ENCODE measurements at regions not wholly inside any gene's neighbourhood (a gene's known extent, or its start where the extent isn't known, plus 50 kb on each side); places are given as distances from the start of the nearest gene placed in this dataset.

DNA sequence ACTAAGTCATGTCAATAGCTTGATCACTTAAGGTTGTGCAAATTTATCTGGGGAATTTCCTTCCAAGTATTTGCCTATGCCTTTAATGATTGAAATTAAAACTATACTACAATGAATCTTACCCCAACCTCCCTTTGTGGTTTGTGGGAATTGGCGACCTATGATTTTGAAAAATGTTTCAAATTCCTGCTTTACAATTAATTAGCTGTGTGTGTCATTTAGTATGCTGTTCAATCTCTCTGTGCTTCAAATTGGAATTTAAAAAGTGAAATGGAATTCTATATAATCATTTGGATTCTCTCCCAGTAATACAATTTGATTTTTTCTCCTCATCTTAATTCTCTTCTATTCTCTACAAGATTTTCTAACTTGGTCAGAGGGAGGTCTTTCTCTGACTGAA lies 2319.5 kb downstream of the ARAP2 start:
- Histone ChIP-seq H3K79me2 (ENCODE audit: insufficient read depth, low read length) (no peaks in the 10 kb centered on the region), H3K23ac (ENCODE audit: insufficient read length, low read depth, low read length) (no peak overlapping the region), H3K4me2 (ENCODE audit: insufficient read depth, insufficient read length, low read length) (no peak overlapping the region), H4K5ac (ENCODE audit: insufficient read length, low read depth, low read length) (no peak overlapping the region), H3K27ac (ENCODE audit: insufficient read length, low read depth, low read length) (no peak overlapping the region), H3K9ac (ENCODE audit: extremely low read depth, insufficient read length, low read length) (no peak overlapping the region), H4K91ac (ENCODE audit: insufficient read length, low read depth, low read length) (no peak overlapping the region), H3K4ac (ENCODE audit: low read depth, low read length) (no peak overlapping the region), H3K23me2 (ENCODE audit: insufficient read length, low read depth, low read length, poor library complexity, severe bottlenecking) (no peaks in the 10 kb centered on the region), H3K79me1 (ENCODE audit: insufficient read depth, low read depth, low read length, poor library complexity, severe bottlenecking) (no peaks in the 10 kb centered on the region), H3K14ac (ENCODE audit: insufficient read depth, low read length) (no peak overlapping the region), H2BK20ac (ENCODE audit: low read depth, low read length, poor library complexity, severe bottlenecking) (no peak overlapping the region), H3K27me3 (ENCODE audit: insufficient read depth, low read length) (no peaks in the 10 kb centered on the region), H3K4me1 (ENCODE audit: insufficient read depth, low read length) (no peaks in the 10 kb centered on the region), H3T11ph (ENCODE audit: low read length) (no peak overlapping the region), H3K9me3 (ENCODE audit: control insufficient read depth, low read depth, low read length) (no peaks in the 10 kb centered on the region), H2BK5ac (ENCODE audit: insufficient read length, low read length) (no peak overlapping the region), H3K18ac (ENCODE audit: insufficient read length, low read depth, low read length) (no peak overlapping the region), H2BK120ac (ENCODE audit: low read depth, low read length, poor library complexity, severe bottlenecking) (no peak overlapping the region), H2AK5ac (ENCODE audit: insufficient read length, low read length) (no peak overlapping the region), H3K56ac (ENCODE audit: insufficient read length, low read depth, low read length) (no peak overlapping the region), H4K8ac (replicated peaks; ENCODE audit: insufficient read length, low read depth, low read length) (no peak overlapping the region), H2AFZ (ENCODE audit: low read length) (no peak overlapping the region), H2BK12ac (ENCODE audit: insufficient read length, low read depth, low read length) (no peak overlapping the region), H2BK15ac (ENCODE audit: low read depth, low read length) (no peak overlapping the region), H4K20me1 (ENCODE audit: control insufficient read depth, insufficient read depth, insufficient read length) (no peaks in the 10 kb centered on the region)
- Mint-ChIP-seq H3K27me3 (ENCODE audit: low read depth) (no peaks in the 10 kb centered on the region), H3K27ac (no peak overlapping the region), H3K4me1 (no peaks in the 10 kb centered on the region), H3K9me3 (peaks cover 13% of the 10 kb centered on the region in 2 experiments; a peak in 4 of 5 replicates), H3K4me3 (no peak overlapping the region), H3K36me3 (ENCODE audit: insufficient read depth in 1 of 3, low read depth in 3 of 3) (peaks cover 0 to 11% (median 3%) of the 10 kb centered on the region in 3 experiments; a peak in 3 of 7 replicates)
- no CpG with 5 or more reads among the region's 1 CpG for WGBS (ENCODE audit: extremely low coverage, insufficient read length, low lambda C conversion rate)
- TF ChIP-seq, protein P1, sequence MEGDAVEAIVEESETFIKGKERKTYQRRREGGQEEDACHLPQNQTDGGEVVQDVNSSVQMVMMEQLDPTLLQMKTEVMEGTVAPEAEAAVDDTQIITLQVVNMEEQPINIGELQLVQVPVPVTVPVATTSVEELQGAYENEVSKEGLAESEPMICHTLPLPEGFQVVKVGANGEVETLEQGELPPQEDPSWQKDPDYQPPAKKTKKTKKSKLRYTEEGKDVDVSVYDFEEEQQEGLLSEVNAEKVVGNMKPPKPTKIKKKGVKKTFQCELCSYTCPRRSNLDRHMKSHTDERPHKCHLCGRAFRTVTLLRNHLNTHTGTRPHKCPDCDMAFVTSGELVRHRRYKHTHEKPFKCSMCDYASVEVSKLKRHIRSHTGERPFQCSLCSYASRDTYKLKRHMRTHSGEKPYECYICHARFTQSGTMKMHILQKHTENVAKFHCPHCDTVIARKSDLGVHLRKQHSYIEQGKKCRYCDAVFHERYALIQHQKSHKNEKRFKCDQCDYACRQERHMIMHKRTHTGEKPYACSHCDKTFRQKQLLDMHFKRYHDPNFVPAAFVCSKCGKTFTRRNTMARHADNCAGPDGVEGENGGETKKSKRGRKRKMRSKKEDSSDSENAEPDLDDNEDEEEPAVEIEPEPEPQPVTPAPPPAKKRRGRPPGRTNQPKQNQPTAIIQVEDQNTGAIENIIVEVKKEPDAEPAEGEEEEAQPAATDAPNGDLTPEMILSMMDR (conservative IDR thresholded peaks at IDR 0.05) = no peak
- DNase-seq = no peak

Measured in H9 (cell line).